ENCODE measurements at regions not wholly inside any gene's neighbourhood (a gene's known extent, or its start where the extent isn't known, plus 50 kb on each side); places are given as distances from the start of the nearest gene placed in this dataset.

- no peak overlapping the region for H3K4me3 ChIP-seq (ENCODE audit: low read length in 2 of 2)
- H3K27ac ChIP-seq (ENCODE audit: low read length): no peak overlapping the region
- H3K9me3 ChIP-seq (ENCODE audit: control insufficient read depth in 2 of 2, low read length in 2 of 2): no peaks in the 10 kb centered on the region
- H3K9ac ChIP-seq (ENCODE audit: low read length in 2 of 2): no peak overlapping the region
- H3K4me1 ChIP-seq (ENCODE audit: control insufficient read depth, insufficient read depth, low read length): no peaks in the 10 kb centered on the region
- no peaks in the 10 kb centered on the region for H3K36me3 ChIP-seq (ENCODE audit: control insufficient read depth in 2 of 2, insufficient read depth in 2 of 2, low read length in 2 of 2)
- no peaks in the 10 kb centered on the region for H3K27me3 ChIP-seq (ENCODE audit: control insufficient read depth in 1 of 2, insufficient read depth in 2 of 2, low read length in 2 of 2)
These were observed 1023.4 kb downstream of the CDH11 start for GRCh38 chr16:64098451-64098850.

GRCh38 chr16:64096689-64097088, 1025.2 kb downstream of the CDH11 start:
- no peak overlapping the region for H3K27ac ChIP-seq (ENCODE audit: low read length)
- no peaks in the 10 kb centered on the region for H3K27me3 ChIP-seq (ENCODE audit: control insufficient read depth in 1 of 2, insufficient read depth in 2 of 2, low read length in 2 of 2)
- no peak overlapping the region for H3K4me3 ChIP-seq (ENCODE audit: low read length in 2 of 2)
- no peaks in the 10 kb centered on the region for H3K9me3 ChIP-seq (ENCODE audit: control insufficient read depth in 2 of 2, low read length in 2 of 2)
- H3K9ac ChIP-seq (ENCODE audit: low read length in 2 of 2): no peak overlapping the region
- H3K4me1 ChIP-seq (ENCODE audit: control insufficient read depth, insufficient read depth, low read length): no peaks in the 10 kb centered on the region
- H3K36me3 ChIP-seq (ENCODE audit: control insufficient read depth in 2 of 2, insufficient read depth in 2 of 2, low read length in 2 of 2): no peaks in the 10 kb centered on the region

- H3K9ac ChIP-seq (ENCODE audit: low read length in 2 of 2): no peak overlapping the region
- H3K36me3 ChIP-seq (ENCODE audit: control insufficient read depth in 2 of 2, insufficient read depth in 2 of 2, low read length in 2 of 2): no peaks in the 10 kb centered on the region
- no peak overlapping the region for H3K4me3 ChIP-seq (ENCODE audit: low read length in 2 of 2)
- no peaks in the 10 kb centered on the region for H3K4me1 ChIP-seq (ENCODE audit: control insufficient read depth, insufficient read depth, low read length)
- H3K9me3 ChIP-seq (ENCODE audit: control insufficient read depth in 2 of 2, low read length in 2 of 2): no peaks in the 10 kb centered on the region
- no peak overlapping the region for H3K27ac ChIP-seq (ENCODE audit: low read length)
- no peaks in the 10 kb centered on the region for H3K27me3 ChIP-seq (ENCODE audit: control insufficient read depth in 1 of 2, insufficient read depth in 2 of 2, low read length in 2 of 2)
These were observed 1026.8 kb downstream of the CDH11 start for GRCh38 chr16:64094992-64095634.

- Histone ChIP-seq H3K27me3 (ENCODE audit: control insufficient read depth in 1 of 2, insufficient read depth in 2 of 2, low read length in 2 of 2) (no peaks in the 10 kb centered on the region), H3K36me3 (ENCODE audit: control insufficient read depth in 2 of 2, insufficient read depth in 2 of 2, low read length in 2 of 2) (no peaks in the 10 kb centered on the region), H3K4me3 (ENCODE audit: low read length in 2 of 2) (no peak overlapping the region), H3K27ac (ENCODE audit: low read length) (no peak overlapping the region), H3K9ac (ENCODE audit: low read length in 2 of 2) (no peak overlapping the region), H3K4me1 (ENCODE audit: control insufficient read depth, insufficient read depth, low read length) (no peaks in the 10 kb centered on the region), H3K9me3 (ENCODE audit: control insufficient read depth in 2 of 2, low read length in 2 of 2) (no peaks in the 10 kb centered on the region)
These were observed 1027.5 kb downstream of the CDH11 start for GRCh38 chr16:64094181-64094965.

GRCh38 chr16:64092271-64092670, 1029.6 kb downstream of the CDH11 start:
- no peak overlapping the region for H3K9ac ChIP-seq (ENCODE audit: low read length in 2 of 2)
- H3K36me3 ChIP-seq (ENCODE audit: control insufficient read depth in 2 of 2, insufficient read depth in 2 of 2, low read length in 2 of 2): no peaks in the 10 kb centered on the region
- no peak overlapping the region for H3K27ac ChIP-seq (ENCODE audit: low read length)
- H3K4me1 ChIP-seq (ENCODE audit: control insufficient read depth, insufficient read depth, low read length): no peaks in the 10 kb centered on the region
- H3K9me3 ChIP-seq (ENCODE audit: control insufficient read depth in 2 of 2, low read length in 2 of 2): no peaks in the 10 kb centered on the region
- H3K4me3 ChIP-seq (ENCODE audit: low read length in 2 of 2): no peak overlapping the region
- no peaks in the 10 kb centered on the region for H3K27me3 ChIP-seq (ENCODE audit: control insufficient read depth in 1 of 2, insufficient read depth in 2 of 2, low read length in 2 of 2)

GRCh38 chr16:64090327-64090726, 1031.5 kb downstream of the CDH11 start:
- H3K36me3 ChIP-seq (ENCODE audit: control insufficient read depth in 2 of 2, insufficient read depth in 2 of 2, low read length in 2 of 2): no peaks in the 10 kb centered on the region
- H3K9me3 ChIP-seq (ENCODE audit: control insufficient read depth in 2 of 2, low read length in 2 of 2): no peaks in the 10 kb centered on the region
- no peaks in the 10 kb centered on the region for H3K4me1 ChIP-seq (ENCODE audit: control insufficient read depth, insufficient read depth, low read length)
- no peak overlapping the region for H3K9ac ChIP-seq (ENCODE audit: low read length in 2 of 2)
- no peaks in the 10 kb centered on the region for H3K27me3 ChIP-seq (ENCODE audit: control insufficient read depth in 1 of 2, insufficient read depth in 2 of 2, low read length in 2 of 2)
- no peak overlapping the region for H3K27ac ChIP-seq (ENCODE audit: low read length)
- no peak overlapping the region for H3K4me3 ChIP-seq (ENCODE audit: low read length in 2 of 2)

GRCh38 chr16:64089697-64090096, 1032.2 kb downstream of the CDH11 start:
- no peaks in the 10 kb centered on the region for H3K27me3 ChIP-seq (ENCODE audit: control insufficient read depth in 1 of 2, insufficient read depth in 2 of 2, low read length in 2 of 2)
- no peak overlapping the region for H3K4me3 ChIP-seq (ENCODE audit: low read length in 2 of 2)
- H3K9me3 ChIP-seq (ENCODE audit: control insufficient read depth in 2 of 2, low read length in 2 of 2): no peaks in the 10 kb centered on the region
- no peak overlapping the region for H3K27ac ChIP-seq (ENCODE audit: low read length)
- H3K36me3 ChIP-seq (ENCODE audit: control insufficient read depth in 2 of 2, insufficient read depth in 2 of 2, low read length in 2 of 2): no peaks in the 10 kb centered on the region
- H3K9ac ChIP-seq (ENCODE audit: low read length in 2 of 2): no peak overlapping the region
- H3K4me1 ChIP-seq (ENCODE audit: control insufficient read depth, insufficient read depth, low read length): no peaks in the 10 kb centered on the region

- H3K9me3 ChIP-seq (ENCODE audit: control insufficient read depth in 2 of 2, low read length in 2 of 2): no peaks in the 10 kb centered on the region
- no peak overlapping the region for H3K27ac ChIP-seq (ENCODE audit: low read length)
- H3K4me3 ChIP-seq (ENCODE audit: low read length in 2 of 2): no peak overlapping the region
- H3K9ac ChIP-seq (ENCODE audit: low read length in 2 of 2): no peak overlapping the region
- H3K36me3 ChIP-seq (ENCODE audit: control insufficient read depth in 2 of 2, insufficient read depth in 2 of 2, low read length in 2 of 2): no peaks in the 10 kb centered on the region
- H3K4me1 ChIP-seq (ENCODE audit: control insufficient read depth, insufficient read depth, low read length): no peaks in the 10 kb centered on the region
- H3K27me3 ChIP-seq (ENCODE audit: control insufficient read depth in 1 of 2, insufficient read depth in 2 of 2, low read length in 2 of 2): no peaks in the 10 kb centered on the region
These were observed 1033.0 kb downstream of the CDH11 start for GRCh38 chr16:64088838-64089237.

- Histone ChIP-seq H3K4me1 (ENCODE audit: control insufficient read depth, insufficient read depth, low read length) (no peaks in the 10 kb centered on the region), H3K27ac (ENCODE audit: low read length) (no peak overlapping the region), H3K9me3 (ENCODE audit: control insufficient read depth in 2 of 2, low read length in 2 of 2) (no peaks in the 10 kb centered on the region), H3K27me3 (ENCODE audit: control insufficient read depth in 1 of 2, insufficient read depth in 2 of 2, low read length in 2 of 2) (no peaks in the 10 kb centered on the region), H3K9ac (ENCODE audit: low read length in 2 of 2) (no peak overlapping the region), H3K4me3 (ENCODE audit: low read length in 2 of 2) (no peak overlapping the region), H3K36me3 (ENCODE audit: control insufficient read depth in 2 of 2, insufficient read depth in 2 of 2, low read length in 2 of 2) (no peaks in the 10 kb centered on the region)
These were observed 1036.6 kb downstream of the CDH11 start for GRCh38 chr16:64085296-64085695.

GRCh38 chr16:64084706-64085105, 1037.2 kb downstream of the CDH11 start:
- Histone ChIP-seq H3K4me1 (ENCODE audit: control insufficient read depth, insufficient read depth, low read length) (no peaks in the 10 kb centered on the region), H3K36me3 (ENCODE audit: control insufficient read depth in 2 of 2, insufficient read depth in 2 of 2, low read length in 2 of 2) (no peaks in the 10 kb centered on the region), H3K27ac (ENCODE audit: low read length) (no peak overlapping the region), H3K4me3 (ENCODE audit: low read length in 2 of 2) (no peak overlapping the region), H3K9ac (ENCODE audit: low read length in 2 of 2) (no peak overlapping the region), H3K27me3 (ENCODE audit: control insufficient read depth in 1 of 2, insufficient read depth in 2 of 2, low read length in 2 of 2) (no peaks in the 10 kb centered on the region), H3K9me3 (ENCODE audit: control insufficient read depth in 2 of 2, low read length in 2 of 2) (no peaks in the 10 kb centered on the region)

- Histone ChIP-seq H3K27ac (ENCODE audit: low read length) (no peak overlapping the region), H3K9ac (ENCODE audit: low read length in 2 of 2) (no peak overlapping the region), H3K9me3 (ENCODE audit: control insufficient read depth in 2 of 2, low read length in 2 of 2) (no peaks in the 10 kb centered on the region), H3K4me3 (ENCODE audit: low read length in 2 of 2) (no peak overlapping the region), H3K4me1 (ENCODE audit: control insufficient read depth, insufficient read depth, low read length) (no peaks in the 10 kb centered on the region), H3K36me3 (ENCODE audit: control insufficient read depth in 2 of 2, insufficient read depth in 2 of 2, low read length in 2 of 2) (no peaks in the 10 kb centered on the region), H3K27me3 (ENCODE audit: control insufficient read depth in 1 of 2, insufficient read depth in 2 of 2, low read length in 2 of 2) (no peaks in the 10 kb centered on the region)
These were observed 1038.3 kb downstream of the CDH11 start for GRCh38 chr16:64083428-64084129.

All from stomach smooth muscle (tissue), 2 donors.